HG03565 (cell line): ENCODE measurements at regions not wholly inside any gene's neighbourhood (a gene's known extent, or its start where the extent isn't known, plus 50 kb on each side); places are given as distances from the start of the nearest gene placed in this dataset.

Source experiments
- ATAC-seq: cut with Tn5 transposase; IDR thresholded peaks from one replicate; pipeline ENCODE4 v1.9.1; 2021; ENCODE audit warnings: mild to moderate bottlenecking, moderate library complexity; ENCODE audit not compliant: unreplicated experiment

DNA sequence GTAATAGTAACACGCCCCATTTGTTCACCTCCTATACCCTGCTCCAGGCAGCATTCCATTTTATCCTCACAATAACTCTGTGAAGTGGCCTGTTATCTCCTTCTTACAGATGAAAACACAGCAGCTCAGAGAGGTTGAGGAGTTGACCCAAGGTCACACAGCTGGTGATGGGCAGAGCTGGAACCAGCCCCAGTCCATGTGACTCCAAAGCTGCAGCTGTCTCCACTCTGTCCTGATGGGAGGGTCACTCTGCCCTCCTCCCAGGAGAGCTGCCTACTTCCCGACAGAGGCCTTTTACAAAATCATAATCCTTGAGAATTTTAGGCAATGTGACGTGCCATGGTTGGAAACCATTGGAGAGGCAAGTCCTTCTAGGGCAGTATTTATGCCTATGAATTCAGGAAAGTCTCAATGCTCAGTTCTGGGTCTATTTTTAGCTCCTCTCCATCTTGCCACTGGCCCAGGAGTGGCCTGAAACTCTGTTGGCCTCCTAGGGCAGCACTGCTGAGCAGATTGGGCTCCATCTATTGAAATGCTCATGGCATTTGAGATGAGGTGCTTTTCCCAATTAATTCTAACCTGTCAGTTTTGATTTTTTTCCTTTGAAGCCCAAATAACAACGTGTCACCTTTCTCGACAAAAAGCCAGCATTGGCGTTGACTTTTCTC is 50.1 kb upstream of the KCNK12 start:
- ATAC-seq = no peak
